Lower lobe of right lung (tissue), 2 donors: ENCODE measurements at regions not wholly inside any gene's neighbourhood (a gene's known extent, or its start where the extent isn't known, plus 50 kb on each side); places are given as distances from the start of the nearest gene placed in this dataset.

Experiments used
- ATAC-seq, 2 donors: fragments of 200-7000 bp; cut with Tn5 transposase; one replicate each; pipeline ENCODE4 v1.9.1; 2020 to 2022; ENCODE audit warnings: mild to moderate bottlenecking in 2 of 2, moderate library complexity in 2 of 2
- DNase-seq: peaks from one replicate; pipeline ENCODE4 v3.0.0-alpha.2; 2020
- H3K27ac ChIP-seq: fragments of 200-600 bp; one replicate; pipeline ENCODE4 v1.8.0; 2022
- H3K27me3 ChIP-seq: fragments of 200-600 bp; one replicate; pipeline ENCODE4 v1.8.0; 2022; ENCODE audit warnings: low read depth
- H3K36me3 ChIP-seq: fragments of 200-600 bp; one replicate; pipeline ENCODE4 v1.8.0; 2022; ENCODE audit warnings: mild to moderate bottlenecking
- H3K4me1 ChIP-seq: fragments of 200-600 bp; one replicate; pipeline ENCODE4 v1.8.0; 2022
- H3K4me3 ChIP-seq: fragments of 200-600 bp; one replicate; pipeline ENCODE4 v1.8.0; 2022; ENCODE audit warnings: mild to moderate bottlenecking
- H3K9me3 ChIP-seq: fragments of 200-600 bp; one replicate; pipeline ENCODE4 v1.8.0; 2022
- CTCF ChIP-seq: fragments of 200-600 bp; IDR thresholded peaks from one replicate; pipeline ENCODE4 v1.8.0; 2022; ENCODE audit warnings: antibody characterized with exemption, mild to moderate bottlenecking
- intact Hi-C: fragments of 100-400 bp; cut with DNase I; formaldehyde crosslinking; loops from one replicate; pipeline ENCODE4 v1.11.0; 2022
- donor health status: DM: no; HTN: yes; CAD: no; lungs with severe emphysema.

GRCh38 chrX:65596270-65597034 lies 61.9 kb upstream of the LAS1L start:
- no peak overlapping the region for H3K4me3 ChIP-seq
- TF ChIP-seq CTCF = no peak
- H3K27me3 ChIP-seq = no peaks in the 10 kb centered on the region
- no peaks in the 10 kb centered on the region for H3K9me3 ChIP-seq
- intact Hi-C loops = loop anchor here (10.0 kb wide), 1 partner anchor 388 kb away; no protein-coding TSS in a partner anchor
- no peaks in the 10 kb centered on the region for H3K36me3 ChIP-seq
- DNase-seq (no peak), ATAC-seq (peak in 1 of 2 donors; percentile 72)
- peak overlapping the region; percentile 72 for H3K27ac ChIP-seq
- peaks cover 40% of the 10 kb centered on the region for H3K4me1 ChIP-seq

- Histone ChIP-seq H3K36me3 (no peaks in the 10 kb centered on the region), H3K4me1 (peaks cover 30% of the 10 kb centered on the region), H3K27ac (peak overlapping the region; percentile 72), H3K4me3 (no peak overlapping the region), H3K27me3 (no peaks in the 10 kb centered on the region), H3K9me3 (no peaks in the 10 kb centered on the region)
- ATAC-seq = peak; percentile 96 to 98
- DNase-seq = peak; percentile 93
- intact Hi-C loops = loop anchor here (10.0 kb wide), 1 partner anchor 389 kb away; no protein-coding TSS in a partner anchor
- peak; percentile 90 for TF ChIP-seq CTCF
Measured at GRCh38 chrX:65595460-65595876, 60.9 kb upstream of the LAS1L start.

- TF ChIP-seq CTCF = no peak
- intact Hi-C loops = loop anchor here (10.0 kb wide), 1 partner anchor 394 kb away; no protein-coding TSS in a partner anchor
- H3K27ac ChIP-seq = no peak overlapping the region
Measured at GRCh38 chrX:65591206-65591605, 56.6 kb upstream of the LAS1L start.

GRCh38 chrX:65589304-65589703 lies 54.7 kb upstream of the LAS1L start:
- no peak for DNase-seq
- peak overlapping the region; percentile 42 for H3K4me3 ChIP-seq
- no peaks in the 10 kb centered on the region for H3K36me3 ChIP-seq
- no peak for TF ChIP-seq CTCF
- no peaks in the 10 kb centered on the region for H3K9me3 ChIP-seq
- no peaks in the 10 kb centered on the region for H3K27me3 ChIP-seq
- H3K27ac ChIP-seq = peak overlapping the region; percentile 46
- no peak for ATAC-seq
- intact Hi-C loops = no loop called here
- H3K4me1 ChIP-seq = peaks cover 4% of the 10 kb centered on the region

More at GRCh38 chrX:65591206-65591605, 56.6 kb upstream of the LAS1L start:
- Histone ChIP-seq H3K4me3 (no peak overlapping the region), H3K36me3 (no peaks in the 10 kb centered on the region), H3K9me3 (no peaks in the 10 kb centered on the region), H3K27me3 (no peaks in the 10 kb centered on the region), H3K4me1 (peaks cover 10% of the 10 kb centered on the region)
- ATAC-seq (no peak), DNase-seq (no peak)

- peak overlapping the region; percentile 58 for H3K27ac ChIP-seq
- no peaks in the 10 kb centered on the region for H3K36me3 ChIP-seq
- DNase-seq (no peak), ATAC-seq (peak in 1 of 2 donors; percentile 5)
- H3K9me3 ChIP-seq = no peaks in the 10 kb centered on the region
- intact Hi-C loops = no loop called here
- H3K27me3 ChIP-seq = no peaks in the 10 kb centered on the region
- H3K4me1 ChIP-seq = peaks cover 4% of the 10 kb centered on the region
- H3K4me3 ChIP-seq = peak overlapping the region; percentile 42
- TF ChIP-seq CTCF = no peak
Measured at GRCh38 chrX:65588795-65589194, 54.2 kb upstream of the LAS1L start.
